GM21367 (cell line): ENCODE measurements at regions not wholly inside any gene's neighbourhood (a gene's known extent, or its start where the extent isn't known, plus 50 kb on each side); places are given as distances from the start of the nearest gene placed in this dataset.
"Not testable (repeated sequence)": the region's sequence is repeated elsewhere in the genome, so short reads cannot be mapped to it uniquely, and the experiment has no call there.

Experiments used
- ATAC-seq: cut with Tn5 transposase; IDR thresholded peaks from one replicate; pipeline ENCODE4 v1.9.1; 2021; ENCODE audit not compliant: unreplicated experiment

DNA sequence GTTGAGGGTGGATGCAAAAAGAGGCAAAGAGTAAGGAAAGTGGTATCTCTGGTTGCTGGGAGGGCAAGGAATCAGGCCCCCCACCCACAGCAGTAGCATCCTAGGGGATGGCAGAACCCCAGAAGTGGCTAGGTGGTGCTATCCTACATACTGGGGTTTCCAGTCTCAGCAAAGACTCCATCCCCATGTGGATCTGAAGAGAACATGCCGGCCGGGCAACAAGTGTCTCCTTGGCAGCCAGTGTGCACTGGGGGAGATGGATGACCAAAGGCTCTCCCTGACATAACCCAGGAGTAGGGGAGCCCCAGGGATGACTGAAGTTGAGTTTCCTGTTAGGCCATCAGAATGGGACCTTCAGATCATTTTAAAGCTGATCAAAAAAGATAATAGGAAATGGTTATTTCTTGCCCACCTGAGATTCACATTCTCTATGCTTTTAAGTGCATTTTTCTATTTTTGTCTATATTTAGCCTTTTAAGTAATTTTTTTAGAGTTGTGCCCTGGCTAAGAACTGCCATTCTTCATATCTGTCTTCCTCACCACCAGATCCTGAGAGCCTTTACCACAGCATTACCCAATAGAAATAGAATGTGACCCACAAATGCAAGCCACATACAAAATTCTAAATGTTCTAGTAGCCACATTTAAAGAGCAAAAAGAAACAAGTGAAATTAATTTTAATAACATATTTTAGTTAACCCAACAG is 78.7 kb upstream of the SMIM23 start:
- ATAC-seq: no peak

- no peak for ATAC-seq
These were observed 78.2 kb upstream of the SMIM23 start for GRCh38 chr5:171707442-171707792.

- ATAC-seq: no peak
These were observed 75.7 kb upstream of the SMIM23 start for GRCh38 chr5:171709930-171710329.

GRCh38 chr5:171710451-171711024 is 75.1 kb upstream of the SMIM23 start:
- no peak for ATAC-seq

DNA sequence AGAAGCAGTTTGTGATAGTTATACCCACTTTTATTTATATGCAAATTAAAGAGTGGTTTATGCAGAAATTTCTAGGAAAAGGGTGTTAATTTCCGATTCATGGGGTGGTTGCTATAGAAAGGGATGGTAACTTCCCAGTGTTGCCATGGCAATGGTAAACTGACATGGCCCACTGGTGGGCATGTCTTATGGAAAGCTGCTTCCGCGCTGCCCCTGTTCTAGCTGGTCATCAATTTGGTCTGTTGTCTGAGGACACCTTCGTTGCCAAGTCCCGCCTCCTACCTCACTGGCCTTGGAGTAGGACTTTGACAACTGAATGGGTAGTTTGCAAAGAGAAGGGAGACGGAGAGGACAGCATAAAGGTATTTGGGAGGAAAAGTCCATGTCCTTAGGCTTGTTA is 74.0 kb upstream of the SMIM23 start:
- ATAC-seq: no peak

- no peak for ATAC-seq
These were observed 73.0 kb upstream of the SMIM23 start for GRCh38 chr5:171712616-171713015.

DNA sequence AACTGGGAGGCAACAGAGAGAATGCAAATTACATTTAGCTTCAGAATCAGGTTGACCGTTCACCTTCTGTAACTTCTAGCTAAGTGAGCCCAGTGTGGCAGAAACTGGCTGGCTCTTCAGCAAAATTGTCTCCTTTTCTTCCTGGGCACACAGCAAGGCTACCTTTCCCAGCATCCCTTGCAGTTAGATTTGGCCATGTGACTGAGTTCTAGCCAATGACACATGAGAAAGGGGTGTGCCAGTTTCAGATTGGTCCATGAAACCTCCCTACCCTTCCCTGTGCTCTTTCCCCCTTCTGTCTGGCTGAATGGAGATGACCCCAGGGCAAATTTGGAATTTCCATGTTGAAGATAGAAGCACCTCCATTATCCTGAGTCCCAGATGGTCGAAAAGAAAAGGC is 72.5 kb upstream of the SMIM23 start:
- no peak for ATAC-seq

- no peak for ATAC-seq
These were observed 71.4 kb upstream of the SMIM23 start for GRCh38 chr5:171714261-171714660.

DNA sequence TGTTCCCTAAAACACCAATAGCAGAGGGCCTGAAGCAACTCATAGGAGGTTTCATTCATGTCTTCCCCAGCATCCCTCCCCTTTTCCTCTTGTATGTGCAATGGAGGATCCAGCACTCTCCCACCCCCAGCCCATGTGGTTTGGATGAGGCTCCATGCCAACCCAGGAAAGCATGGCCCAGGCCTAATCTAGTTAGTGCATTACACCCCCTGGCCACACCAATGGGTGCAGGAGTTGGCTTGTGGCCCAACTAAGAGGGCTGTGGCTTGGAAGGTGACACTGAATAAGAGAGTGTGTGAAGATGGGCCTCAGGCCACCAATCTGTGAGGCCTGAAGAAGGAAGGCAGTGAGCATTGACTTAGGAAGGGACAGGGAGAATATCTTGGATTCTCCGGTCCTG is 70.8 kb upstream of the SMIM23 start:
- ATAC-seq: no peak

DNA sequence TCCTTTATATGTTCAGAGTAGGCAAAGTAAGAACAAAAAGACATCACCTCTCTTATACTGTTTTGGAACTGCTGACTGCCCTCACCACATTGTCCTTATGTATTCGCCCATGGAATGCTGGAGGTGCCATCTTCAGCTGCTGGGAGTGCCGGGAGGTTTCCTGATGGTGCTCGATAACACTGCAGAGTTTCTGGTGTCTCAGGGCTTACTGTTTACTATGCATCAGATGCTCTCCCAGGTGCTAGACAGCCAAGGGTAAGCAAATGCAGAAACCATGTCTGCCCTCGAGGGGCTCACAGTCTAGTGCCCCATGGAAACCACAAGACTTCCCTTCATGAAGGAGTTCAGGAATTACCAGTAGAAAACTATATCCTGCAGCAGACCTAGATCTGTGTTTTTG is 70.1 kb upstream of the SMIM23 start:
- ATAC-seq: no peak

- no peak for ATAC-seq
These were observed 65.5 kb upstream of the SMIM23 start for GRCh38 chr5:171720086-171720485.

DNA sequence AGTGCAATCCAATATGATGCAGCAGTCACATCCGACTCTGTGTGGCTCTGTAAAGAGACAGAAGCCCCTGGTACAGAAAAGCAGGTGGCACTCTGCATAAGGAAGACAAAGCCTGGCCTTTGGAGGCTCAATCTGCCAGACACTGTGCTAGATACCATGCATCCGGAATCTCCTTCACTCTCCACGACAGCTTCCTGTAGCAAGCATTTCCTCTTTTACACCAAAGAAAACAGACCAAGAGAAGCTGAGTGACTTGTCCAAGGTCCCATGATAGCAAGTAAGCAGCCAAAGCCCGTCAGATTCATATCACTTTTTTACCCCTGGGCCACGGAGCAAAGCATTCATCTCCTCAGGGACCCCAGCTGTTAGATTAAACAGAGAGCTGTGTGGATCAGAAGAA is 64.2 kb upstream of the SMIM23 start:
- no peak for ATAC-seq

- ATAC-seq: no peak
These were observed 61.0 kb upstream of the SMIM23 start for GRCh38 chr5:171724468-171725204.

DNA sequence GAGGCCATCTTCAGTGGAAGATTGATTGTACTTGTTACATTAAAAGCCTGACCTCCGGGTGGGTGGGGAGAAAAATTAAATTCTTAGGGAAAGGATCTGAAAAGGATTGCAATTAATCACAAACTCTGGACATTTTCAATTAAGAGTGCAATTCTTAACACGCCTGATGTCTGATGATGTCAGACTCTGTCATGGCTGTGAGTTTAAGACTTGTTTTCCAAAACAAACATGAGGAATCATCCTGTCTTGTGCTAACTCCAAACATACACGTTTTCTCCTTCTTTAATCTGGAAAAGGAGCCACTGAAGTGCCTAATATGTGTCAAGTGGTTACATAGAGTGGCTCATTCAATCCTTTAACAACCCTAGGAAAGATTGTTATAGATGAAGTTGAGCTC is 60.4 kb upstream of the SMIM23 start:
- no peak for ATAC-seq

DNA sequence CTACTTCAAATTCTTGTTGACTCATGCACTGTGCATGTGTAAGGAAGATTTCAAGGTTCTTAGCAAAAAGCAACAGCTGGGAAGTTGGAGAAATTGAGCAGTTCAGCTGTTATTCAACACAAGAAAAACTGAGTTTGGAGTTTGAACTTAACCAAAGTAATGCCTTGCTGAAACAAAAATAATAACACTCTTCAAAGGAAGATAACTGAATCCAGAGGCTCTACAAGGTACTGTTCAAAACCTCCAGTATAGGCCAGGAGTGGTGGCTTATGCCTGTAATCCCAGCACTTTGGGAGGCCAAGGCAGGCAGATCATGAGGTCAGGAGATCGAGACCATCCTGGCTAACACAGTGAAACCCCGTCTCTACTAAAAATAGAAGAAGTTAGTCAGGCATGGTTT is 58.8 kb upstream of the SMIM23 start:
- not testable (repeated sequence) for ATAC-seq

- ATAC-seq: no peak
These were observed 56.9 kb upstream of the SMIM23 start for GRCh38 chr5:171728686-171729085.
